HG02981 (cell line): ENCODE measurements at regions not wholly inside any gene's neighbourhood (a gene's known extent, or its start where the extent isn't known, plus 50 kb on each side); places are given as distances from the start of the nearest gene placed in this dataset.
A peak's percentile ranks its signal among the peaks of the same experiment; 100 is the strongest.

Source experiments
- ATAC-seq: cut with Tn5 transposase; IDR thresholded peaks from one replicate; pipeline ENCODE4 v1.9.1; 2021; ENCODE audit warnings: mild to moderate bottlenecking, moderate library complexity; ENCODE audit not compliant: unreplicated experiment

- ATAC-seq = no peak
Observed at GRCh38 chr10:107471911-107472310, 307.4 kb upstream of the SORCS1 start.

- ATAC-seq = no peak
Observed at GRCh38 chr10:107453561-107453960, 289.1 kb upstream of the SORCS1 start.

DNA sequence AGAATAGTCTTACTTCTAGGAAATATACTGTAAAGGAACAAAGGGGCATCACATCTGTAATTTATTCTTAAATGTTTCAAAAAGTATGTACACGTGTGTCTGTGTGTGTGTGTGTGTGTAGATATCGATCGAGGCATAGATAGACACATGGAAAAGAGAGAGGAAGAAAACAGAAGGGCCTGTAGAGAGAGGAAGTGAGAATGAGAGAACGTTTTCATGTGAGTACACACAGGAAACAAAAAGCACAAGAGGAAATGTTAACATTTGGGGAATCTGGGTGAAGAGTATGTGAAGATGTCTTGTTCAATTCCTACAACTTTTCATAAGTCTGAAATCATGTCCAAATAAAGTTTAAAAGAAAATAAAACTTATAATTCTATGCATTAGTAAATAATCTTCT, 286.5 kb upstream of the SORCS1 start:
- ATAC-seq = no peak

DNA sequence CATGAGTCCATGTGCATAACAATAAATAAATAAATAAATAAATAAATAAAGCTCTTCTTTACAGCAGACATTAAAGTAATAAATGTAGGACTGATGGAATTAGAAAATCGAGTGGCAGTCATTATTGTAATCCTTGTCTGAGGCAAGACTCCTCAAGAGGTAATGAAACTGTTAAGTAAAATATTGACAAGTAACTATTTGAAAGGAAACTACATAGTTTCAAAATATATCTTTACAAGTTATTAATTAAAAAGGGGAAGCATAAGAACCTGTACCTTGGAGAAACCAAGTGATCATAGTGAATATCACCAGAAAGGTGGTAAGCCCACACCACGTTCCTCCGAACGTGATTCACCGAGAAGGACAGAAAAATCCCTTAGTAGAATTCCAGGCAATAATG, 285.6 kb upstream of the SORCS1 start:
- peak; percentile 64 for ATAC-seq

GRCh38 chr10:107444443-107444842, 279.9 kb upstream of the SORCS1 start:
- ATAC-seq = no peak

GRCh38 chr10:107443813-107444212, 279.3 kb upstream of the SORCS1 start:
- ATAC-seq = no peak

GRCh38 chr10:107443326-107443725, 278.8 kb upstream of the SORCS1 start:
- no peak for ATAC-seq

DNA sequence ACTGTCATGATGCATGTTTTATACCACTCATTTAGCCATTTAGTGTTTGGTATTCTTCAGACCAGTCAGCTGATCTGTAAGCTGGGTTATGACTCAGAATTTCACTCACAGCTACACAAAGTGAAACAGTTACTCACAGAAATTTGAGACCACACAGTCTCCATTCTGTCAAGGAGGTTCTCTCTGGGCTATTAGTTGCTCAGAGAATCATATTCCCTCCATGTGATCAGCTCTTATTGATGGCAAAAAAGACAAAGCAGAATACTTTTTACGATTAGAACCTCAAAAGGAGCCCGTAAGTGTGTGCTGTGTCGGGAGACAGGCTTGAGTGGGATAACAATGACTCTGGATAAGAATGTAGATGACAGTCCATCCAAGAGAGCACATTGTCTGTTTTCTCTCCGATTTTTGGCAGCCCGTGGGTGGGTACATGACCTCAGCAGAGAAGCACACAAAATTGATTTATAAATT, 277.6 kb upstream of the SORCS1 start:
- peak; percentile 96 for ATAC-seq

- ATAC-seq = no peak
Observed at GRCh38 chr10:107440741-107441140, 276.2 kb upstream of the SORCS1 start.

DNA sequence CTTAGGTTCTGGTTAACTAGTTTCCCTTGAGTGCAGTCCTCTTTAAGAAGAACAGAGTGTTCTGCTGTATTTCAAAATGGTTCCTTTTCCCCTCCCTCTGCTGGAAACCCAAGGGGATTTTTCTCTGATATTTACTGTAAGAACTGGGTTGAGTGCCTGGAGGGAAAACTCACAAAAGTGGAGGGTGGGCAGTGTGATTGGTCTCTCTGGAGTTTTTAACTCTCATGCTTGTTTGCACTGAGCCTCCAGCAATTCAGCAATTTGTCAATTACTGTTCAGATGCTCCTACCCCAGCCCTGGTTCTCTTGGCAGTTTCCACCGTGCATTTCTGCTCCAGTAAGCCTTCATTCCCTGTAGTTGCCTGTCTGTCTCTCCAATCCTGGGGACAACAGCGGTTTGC, 273.4 kb upstream of the SORCS1 start:
- no peak for ATAC-seq

GRCh38 chr10:107436568-107436967, 272.1 kb upstream of the SORCS1 start:
- ATAC-seq = no peak

GRCh38 chr10:107434854-107435253, 270.3 kb upstream of the SORCS1 start:
- no peak for ATAC-seq

DNA sequence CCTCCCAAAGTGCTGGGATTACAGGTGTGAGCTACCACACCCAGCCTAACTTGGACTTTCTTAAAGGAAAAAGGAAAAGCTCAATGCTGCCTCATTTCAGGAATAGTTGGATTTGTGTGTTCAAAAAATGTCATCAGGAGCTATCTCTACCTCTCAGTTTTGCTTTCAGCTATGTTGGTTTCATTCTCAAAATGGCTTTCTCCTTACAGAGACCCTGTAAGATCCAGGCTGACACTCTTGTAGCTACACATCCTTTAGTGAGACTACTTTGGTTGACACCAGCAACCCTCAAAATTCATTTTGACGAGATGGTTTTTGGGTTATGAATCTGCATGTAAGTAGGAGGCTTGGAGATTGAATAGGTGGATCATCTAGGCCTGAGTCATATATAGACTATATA, 269.7 kb upstream of the SORCS1 start:
- no peak for ATAC-seq

- no peak for ATAC-seq
Observed at GRCh38 chr10:107433605-107434004, 269.1 kb upstream of the SORCS1 start.

GRCh38 chr10:107430446-107430845, 265.9 kb upstream of the SORCS1 start:
- no peak for ATAC-seq

DNA sequence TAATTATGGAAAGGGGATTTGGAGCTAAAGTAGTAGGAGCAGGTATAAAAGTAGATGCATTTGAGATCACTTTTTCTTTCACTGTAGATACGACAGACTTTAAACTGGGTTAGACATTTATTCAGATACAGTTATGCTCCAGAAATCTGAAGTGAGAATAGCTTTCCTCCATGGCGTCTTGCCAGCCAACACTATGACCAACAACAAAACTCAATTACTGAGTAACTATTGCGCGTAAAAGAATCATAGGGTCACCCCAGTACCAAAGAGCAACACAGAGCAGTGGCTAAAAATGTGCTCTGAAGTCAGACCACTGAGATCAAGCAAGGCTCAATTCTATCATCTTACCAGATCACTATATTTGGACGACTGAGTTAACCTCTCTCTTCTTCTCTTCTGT, 262.5 kb upstream of the SORCS1 start:
- no peak for ATAC-seq

DNA sequence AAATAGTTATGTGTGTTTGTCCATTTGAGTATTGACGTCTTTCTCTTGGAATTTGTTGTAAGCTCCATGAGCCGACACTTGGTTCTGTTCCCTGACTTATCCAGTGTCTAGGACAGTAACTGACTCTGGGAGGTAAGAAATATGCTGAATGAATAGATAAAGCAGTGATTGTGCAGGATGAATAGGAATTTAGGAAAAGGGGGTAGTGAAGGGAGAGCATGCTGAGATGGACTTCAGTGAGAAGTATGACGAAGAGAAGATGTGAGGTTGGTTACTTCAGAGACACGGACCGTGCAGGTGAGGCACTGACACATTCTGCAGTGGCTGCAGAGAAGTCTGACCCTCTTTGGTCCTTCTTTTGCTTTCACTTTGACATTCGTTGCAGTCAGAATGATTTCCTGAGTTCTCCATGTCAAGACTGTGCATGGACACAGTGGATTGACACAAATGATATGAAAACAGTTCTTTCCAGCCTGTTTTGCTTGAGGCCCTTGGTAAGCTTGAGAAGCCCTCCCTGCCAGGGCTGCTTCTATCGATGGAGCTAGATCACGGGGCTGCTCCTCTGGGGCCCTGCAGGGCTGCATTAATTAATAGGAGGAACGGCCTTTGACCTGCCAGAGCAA, 261.5 kb upstream of the SORCS1 start:
- ATAC-seq = no peak

GRCh38 chr10:107424628-107425027, 260.1 kb upstream of the SORCS1 start:
- ATAC-seq = no peak

GRCh38 chr10:107423903-107424302, 259.4 kb upstream of the SORCS1 start:
- ATAC-seq = no peak

DNA sequence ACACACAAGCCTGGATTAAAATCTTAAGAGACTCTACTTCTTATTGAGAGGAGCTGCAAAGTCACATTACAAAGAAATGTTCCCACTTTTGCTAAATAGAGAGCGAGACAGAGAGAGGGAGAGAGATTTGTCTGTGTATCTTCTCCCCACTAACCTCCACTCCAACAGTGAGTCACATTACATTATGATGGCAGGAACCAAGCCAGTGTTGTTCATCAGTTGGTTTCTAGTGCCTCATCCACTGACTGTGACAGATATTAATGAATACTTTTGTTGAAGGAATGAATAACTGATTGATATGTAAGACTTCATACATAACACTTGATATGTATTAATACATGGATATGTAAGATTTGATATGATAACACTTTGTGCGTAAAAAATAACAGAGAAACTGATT, 258.2 kb upstream of the SORCS1 start:
- no peak for ATAC-seq

DNA sequence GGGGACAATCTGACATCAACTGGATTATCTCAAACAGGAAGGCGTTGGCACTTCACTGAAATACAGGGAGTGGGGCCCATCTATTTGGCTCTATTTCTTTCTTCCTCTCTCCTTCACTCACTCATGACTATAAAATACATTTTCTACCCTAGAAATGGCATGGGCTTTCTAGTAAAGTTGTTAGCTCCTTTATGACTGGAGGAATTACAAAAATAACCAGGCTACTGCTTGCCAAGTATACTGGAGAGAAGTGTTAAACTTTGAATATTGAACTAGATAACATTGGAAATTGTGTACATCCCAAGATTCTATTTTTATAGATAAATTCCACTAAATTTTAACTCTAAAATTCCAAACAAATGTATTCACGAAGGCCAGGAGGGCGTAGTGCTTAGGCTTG, 255.7 kb upstream of the SORCS1 start:
- ATAC-seq = no peak

- ATAC-seq = no peak
Observed at GRCh38 chr10:107418085-107418806, 253.7 kb upstream of the SORCS1 start.

DNA sequence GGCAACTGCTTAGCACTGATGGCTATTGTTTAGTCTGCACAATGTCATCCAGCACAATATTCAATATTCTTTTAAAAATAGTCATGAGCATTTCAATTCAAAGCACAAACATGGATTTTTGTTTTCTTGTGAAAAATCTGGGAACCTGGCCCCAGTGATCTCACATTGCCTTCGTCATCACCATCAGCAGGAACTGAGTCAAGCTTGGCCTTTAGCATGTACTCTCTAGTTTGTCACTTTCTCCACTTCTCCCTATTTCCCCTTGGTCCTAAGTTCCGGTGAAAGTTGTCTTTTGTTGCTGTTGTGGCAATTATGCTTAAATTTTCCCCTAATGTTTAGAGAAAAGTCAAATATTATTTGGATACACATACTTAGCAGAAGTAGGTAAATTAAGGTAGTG, 252.9 kb upstream of the SORCS1 start:
- ATAC-seq = no peak
